SK-N-SH treated with all-trans-retinoic acid at 6 μM for 48 hours (cell line): ENCODE measurements at regions not wholly inside any gene's neighbourhood (a gene's known extent, or its start where the extent isn't known, plus 50 kb on each side); places are given as distances from the start of the nearest gene placed in this dataset.

ENCODE experiments used
- ATAC-seq: fragments of 200-7000 bp; cut with Tn5 transposase; 3 replicates; pipeline ENCODE4 v1.9.1; 2020; ENCODE audit warnings: mild to moderate bottlenecking, moderate library complexity
- ARNTL ChIP-seq: fragments of 450-650 bp; formaldehyde crosslinking; IDR thresholded peaks from 2 replicates; pipeline ENCODE4 v1.5.0; 2020; ENCODE audit warnings: low read depth, mild to moderate bottlenecking, moderate library complexity, borderline replicate concordance
- CSDC2 ChIP-seq: fragments of 250-450 bp; sonication (Bioruptor Pico); IDR thresholded peaks from 2 replicates; pipeline ENCODE4 v1.5.0; 2020; ENCODE audit warnings: mild to moderate bottlenecking, moderate library complexity
- OSR1 ChIP-seq: fragments of 250-450 bp; sonication (Bioruptor Pico); IDR thresholded peaks from 2 replicates; pipeline ENCODE4 v1.8.0; 2022; ENCODE audit warnings: moderate library complexity, mild to moderate bottlenecking, inconsistent platforms
- POU6F1 ChIP-seq: fragments of 250-450 bp; sonication (Bioruptor Pico); IDR thresholded peaks from 2 replicates; pipeline ENCODE4 v1.8.0; 2021; ENCODE audit warnings: low read depth, mild to moderate bottlenecking, moderate library complexity, borderline replicate concordance
- RARB ChIP-seq: fragments of 250-450 bp; sonication (Bioruptor Pico); IDR thresholded peaks from 2 replicates; pipeline ENCODE4 v1.8.0; 2021; ENCODE audit warnings: mild to moderate bottlenecking, moderate library complexity
- SNAI2 ChIP-seq: fragments of 250-450 bp; sonication (Bioruptor Pico); IDR thresholded peaks from 2 replicates; pipeline ENCODE4 v1.5.0; 2020; ENCODE audit warnings: mild to moderate bottlenecking, moderate library complexity
- TCF4 ChIP-seq: fragments of 250-450 bp; sonication (Bioruptor Pico); IDR thresholded peaks from 2 replicates; pipeline ENCODE4 v1.8.0; 2021; ENCODE audit warnings: mild to moderate bottlenecking, moderate library complexity, borderline replicate concordance
- TSHZ2 ChIP-seq: fragments of 250-450 bp; sonication (Bioruptor Pico); IDR thresholded peaks from 2 replicates; pipeline ENCODE4 v1.5.0; 2020; ENCODE audit warnings: mild to moderate bottlenecking, moderate library complexity
- ZC3H10 ChIP-seq: fragments of 250-450 bp; sonication (Bioruptor Pico); IDR thresholded peaks from 2 replicates; pipeline ENCODE4 v1.5.1; 2021; ENCODE audit warnings: mild to moderate bottlenecking, moderate library complexity
- ZFP3 ChIP-seq: fragments of 250-450 bp; sonication (Bioruptor Pico); IDR thresholded peaks from 2 replicates; pipeline ENCODE4 v1.5.0; 2020; ENCODE audit warnings: mild to moderate bottlenecking, moderate library complexity
- ZNF8 ChIP-seq: fragments of 450-650 bp; formaldehyde crosslinking; IDR thresholded peaks from 2 replicates; pipeline ENCODE4 v1.5.0; 2020; ENCODE audit warnings: mild to moderate bottlenecking, moderate library complexity

GRCh38 chr1:23609971-23610370, 50.7 kb upstream of the ID3 start:
- ATAC-seq: no peak
- TF ChIP-seq CSDC2 (CRISPR knock-in tag): no peak
- TF ChIP-seq ZC3H10: no peak
- TF ChIP-seq ZNF8: no peak
- no peak for TF ChIP-seq TSHZ2 (CRISPR knock-in tag)
- TF ChIP-seq TCF4 (CRISPR knock-in tag): no peak
- TF ChIP-seq OSR1 (CRISPR knock-in tag): no peak
- no peak for TF ChIP-seq ZFP3 (CRISPR knock-in tag)
- TF ChIP-seq ARNTL (CRISPR knock-in tag): no peak
- TF ChIP-seq SNAI2 (CRISPR knock-in tag): no peak
- no peak for TF ChIP-seq RARB (CRISPR knock-in tag)
- TF ChIP-seq POU6F1 (CRISPR knock-in tag): no peak
